Right atrium auricular region (tissue), 2 donors: ENCODE measurements at regions not wholly inside any gene's neighbourhood (a gene's known extent, or its start where the extent isn't known, plus 50 kb on each side); places are given as distances from the start of the nearest gene placed in this dataset.
A peak's percentile ranks its signal among the peaks of the same experiment; 100 is the strongest.

Source experiments
- DNase-seq: peaks from one replicate; pipeline ENCODE4 v3.0.0-alpha.2; 2019; ENCODE audit warnings: low spot score
- H3K27ac ChIP-seq, 2 donors: fragments of 200-600 bp; sonication (generic); 1 replicate in 1 of 2; 2 replicates in 1 of 2; pipeline ENCODE4 v1.5.1; 2016 to 2019
- H3K27me3 ChIP-seq, 2 donors: fragments of 200-600 bp; sonication (generic); one replicate each; pipeline versions ENCODE4 v1.5.1 to v1.6.0; 2017 to 2019
- H3K36me3 ChIP-seq: fragments of 200-600 bp; sonication (generic); one replicate; pipeline ENCODE4 v1.5.1; 2016
- H3K4me1 ChIP-seq, 2 donors: fragments of 200-600 bp; sonication (generic); one replicate each; pipeline versions ENCODE4 v1.5.1 to v1.6.0; 2017 to 2019
- H3K4me3 ChIP-seq, 2 donors: fragments of 200-600 bp; sonication (generic); 1 replicate in 1 of 2; 2 replicates in 1 of 2; pipeline ENCODE4 v1.5.1; 2017 to 2019; ENCODE audit warnings: mild to moderate bottlenecking in 1 of 2, moderate library complexity in 1 of 2
- H3K9me3 ChIP-seq, 2 donors: fragments of 200-600 bp; sonication (generic); one replicate each; pipeline ENCODE4 v1.5.1; 2019
- CTCF ChIP-seq, 2 donors: fragments of 200-600 bp; sonication (generic); IDR thresholded peaks; one replicate each; pipeline ENCODE4 v1.5.1; 2019; ENCODE audit warnings: antibody characterized with exemption in 2 of 2

- no peaks in the 10 kb centered on the region for H3K27me3 ChIP-seq
- H3K9me3 ChIP-seq, result no peaks in the 10 kb centered on the region
- peak overlapping the region; percentile 60 to 90 for H3K27ac ChIP-seq
- no peak for DNase-seq
- peaks cover 0 to 8% of the 10 kb centered on the region in 2 donors for H3K4me1 ChIP-seq
- no peaks in the 10 kb centered on the region for H3K36me3 ChIP-seq
- H3K4me3 ChIP-seq, result peak overlapping the region; percentile 31 to 41
- no peak for TF ChIP-seq CTCF (IDR thresholded peaks at IDR 0.05)
These were observed 177.3 kb upstream of the PHYHIPL start for GRCh38 chr10:58998924-58999713.

- no peak for DNase-seq
- Histone ChIP-seq H3K27ac (peak overlapping the region; percentile 60 to 90), H3K4me3 (peak overlapping the region; percentile 31 to 41), H3K9me3 (no peaks in the 10 kb centered on the region), H3K27me3 (no peaks in the 10 kb centered on the region), H3K36me3 (no peaks in the 10 kb centered on the region), H3K4me1 (peaks cover 0 to 8% of the 10 kb centered on the region in 2 donors)
- no peak for TF ChIP-seq CTCF (IDR thresholded peaks at IDR 0.05)
These were observed 176.1 kb upstream of the PHYHIPL start for GRCh38 chr10:59000162-59000825.

GRCh38 chr10:59002011-59002410 is 174.4 kb upstream of the PHYHIPL start:
- H3K4me3 ChIP-seq, result no peak overlapping the region
- H3K27ac ChIP-seq, result peak overlapping the region in 1 of 2 donors; percentile 90
- no peak for DNase-seq
- TF ChIP-seq CTCF (IDR thresholded peaks at IDR 0.05), result no peak
- no peaks in the 10 kb centered on the region for H3K36me3 ChIP-seq
- peaks cover 0 to 16% of the 10 kb centered on the region in 2 donors for H3K4me1 ChIP-seq
- H3K27me3 ChIP-seq, result no peaks in the 10 kb centered on the region
- H3K9me3 ChIP-seq, result no peaks in the 10 kb centered on the region

GRCh38 chr10:59003203-59003602 is 173.2 kb upstream of the PHYHIPL start:
- H3K27ac ChIP-seq, result no peak overlapping the region
- no peaks in the 10 kb centered on the region for H3K36me3 ChIP-seq
- TF ChIP-seq CTCF (IDR thresholded peaks at IDR 0.05), result no peak

GRCh38 chr10:59004392-59004791 is 172.1 kb upstream of the PHYHIPL start:
- no peak for TF ChIP-seq CTCF (IDR thresholded peaks at IDR 0.05)
- peaks cover 0 to 16% of the 10 kb centered on the region in 2 donors for H3K4me1 ChIP-seq
- DNase-seq, result no peak
- H3K27ac ChIP-seq, result no peak overlapping the region
- no peak overlapping the region for H3K4me3 ChIP-seq
- H3K27me3 ChIP-seq, result no peaks in the 10 kb centered on the region
- no peaks in the 10 kb centered on the region for H3K9me3 ChIP-seq
- no peaks in the 10 kb centered on the region for H3K36me3 ChIP-seq

More at GRCh38 chr10:59003203-59003602, 173.2 kb upstream of the PHYHIPL start:
- no peaks in the 10 kb centered on the region for H3K9me3 ChIP-seq
- H3K4me3 ChIP-seq, result no peak overlapping the region
- no peak for DNase-seq
- H3K4me1 ChIP-seq, result peaks cover 0 to 16% of the 10 kb centered on the region in 2 donors
- no peaks in the 10 kb centered on the region for H3K27me3 ChIP-seq
